T-helper 1 cell treated with Interleukin-12 subunit alpha and Interleukin-12 subunit beta and Interleukin-4 antibody, amounts not matched to agents 30 μg/mL and 1 μg/mL, for 36 hours (primary cell): ENCODE measurements at regions not wholly inside any gene's neighbourhood (a gene's known extent, or its start where the extent isn't known, plus 50 kb on each side); places are given as distances from the start of the nearest gene placed in this dataset.

Experiments
- H3K27ac Mint-ChIP-seq: one replicate; pipeline ENCODE4 v1.8.0; 2021; ENCODE audit warnings: mild to moderate bottlenecking, mixed read lengths
- H3K27me3 Mint-ChIP-seq: one replicate; pipeline ENCODE4 v1.8.0; 2021; ENCODE audit warnings: low read depth, mixed read lengths
- H3K36me3 Mint-ChIP-seq: one replicate; pipeline ENCODE4 v1.8.0; 2021; ENCODE audit warnings: low read depth, mixed read lengths
- H3K4me1 Mint-ChIP-seq: one replicate; pipeline ENCODE4 v1.8.0; 2021; ENCODE audit warnings: low read depth, mixed read lengths
- H3K4me3 Mint-ChIP-seq: one replicate; pipeline ENCODE4 v1.8.0; 2021; ENCODE audit warnings: mild to moderate bottlenecking, moderate library complexity, mixed read lengths
- H3K9me3 Mint-ChIP-seq: one replicate; pipeline ENCODE4 v1.8.0; 2021; ENCODE audit warnings: mixed read lengths

- Mint-ChIP-seq H3K36me3 (no peaks in the 10 kb centered on the region), H3K4me3 (no peak overlapping the region), H3K27ac (no peak overlapping the region), H3K9me3 (no peaks in the 10 kb centered on the region), H3K4me1 (peaks cover 14% of the 10 kb centered on the region), H3K27me3 (peaks cover 8% of the 10 kb centered on the region)
These were observed 114.2 kb downstream of the SMIM20 start for GRCh38 chr4:26028133-26028792.

GRCh38 chr4:26028793-26029567 is 115.0 kb downstream of the SMIM20 start:
- H3K4me1 Mint-ChIP-seq = peaks cover 14% of the 10 kb centered on the region
- no peaks in the 10 kb centered on the region for H3K36me3 Mint-ChIP-seq
- H3K27ac Mint-ChIP-seq = no peak overlapping the region
- H3K9me3 Mint-ChIP-seq = no peaks in the 10 kb centered on the region
- peaks cover 1% of the 10 kb centered on the region for H3K27me3 Mint-ChIP-seq
- no peak overlapping the region for H3K4me3 Mint-ChIP-seq

- H3K4me3 Mint-ChIP-seq = no peak overlapping the region
- no peaks in the 10 kb centered on the region for H3K36me3 Mint-ChIP-seq
- H3K27ac Mint-ChIP-seq = no peak overlapping the region
- H3K27me3 Mint-ChIP-seq = no peaks in the 10 kb centered on the region
- no peaks in the 10 kb centered on the region for H3K9me3 Mint-ChIP-seq
- H3K4me1 Mint-ChIP-seq = peaks cover 14% of the 10 kb centered on the region
These were observed 115.6 kb downstream of the SMIM20 start for GRCh38 chr4:26029568-26030131.

DNA sequence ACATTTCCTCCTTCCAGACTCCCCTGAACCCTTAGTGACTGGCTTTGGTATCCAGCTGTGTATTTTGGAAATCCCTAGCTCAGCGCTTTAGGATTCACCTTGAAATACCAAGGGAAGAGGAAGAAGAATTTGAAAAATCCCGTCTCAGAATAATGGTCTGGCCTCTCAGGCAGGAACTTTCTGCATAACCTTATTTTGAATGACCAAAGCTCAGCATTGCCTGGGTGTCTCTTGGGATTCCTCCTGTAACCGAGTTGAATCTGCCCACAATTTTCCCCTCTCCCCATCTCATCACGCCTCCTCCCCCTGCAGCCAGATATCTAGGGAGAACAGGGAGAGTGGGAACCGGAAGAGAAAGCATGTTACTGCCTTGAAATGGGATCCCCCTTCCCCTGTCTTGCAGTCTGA is 116.2 kb downstream of the SMIM20 start:
- H3K36me3 Mint-ChIP-seq = no peaks in the 10 kb centered on the region
- peaks cover 17% of the 10 kb centered on the region for H3K4me1 Mint-ChIP-seq
- H3K27me3 Mint-ChIP-seq = no peaks in the 10 kb centered on the region
- no peak overlapping the region for H3K4me3 Mint-ChIP-seq
- H3K27ac Mint-ChIP-seq = no peak overlapping the region
- H3K9me3 Mint-ChIP-seq = no peaks in the 10 kb centered on the region

- Mint-ChIP-seq H3K27ac (peak overlapping the region; percentile 32), H3K4me1 (peaks cover 18% of the 10 kb centered on the region), H3K36me3 (no peaks in the 10 kb centered on the region), H3K9me3 (no peaks in the 10 kb centered on the region), H3K4me3 (no peak overlapping the region), H3K27me3 (no peaks in the 10 kb centered on the region)
These were observed 116.8 kb downstream of the SMIM20 start for GRCh38 chr4:26030780-26031179.

GRCh38 chr4:26031704-26032103 is 117.7 kb downstream of the SMIM20 start:
- H3K27ac Mint-ChIP-seq = no peak overlapping the region
- no peaks in the 10 kb centered on the region for H3K36me3 Mint-ChIP-seq
- no peaks in the 10 kb centered on the region for H3K27me3 Mint-ChIP-seq
- peaks cover 18% of the 10 kb centered on the region for H3K4me1 Mint-ChIP-seq
- no peaks in the 10 kb centered on the region for H3K9me3 Mint-ChIP-seq
- H3K4me3 Mint-ChIP-seq = no peak overlapping the region

DNA sequence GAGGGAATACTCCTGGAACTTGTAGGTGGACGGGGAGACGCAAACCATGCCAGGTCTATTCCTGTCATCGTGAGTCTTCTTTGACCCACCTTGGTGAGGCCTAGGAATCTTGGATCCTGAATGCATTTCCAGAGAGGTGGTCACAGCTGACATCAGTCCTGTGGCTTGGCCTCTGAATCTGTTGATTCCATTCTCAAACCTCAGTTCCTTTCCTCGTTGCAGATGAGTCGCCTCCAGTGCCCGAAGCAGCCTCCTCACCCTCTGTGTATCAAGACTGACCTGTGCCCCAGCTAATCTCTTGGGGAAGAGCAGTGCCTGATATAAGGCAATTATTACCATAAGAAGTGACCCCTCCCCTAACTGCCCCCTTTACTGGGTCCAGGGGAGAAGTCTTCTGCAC is 118.1 kb downstream of the SMIM20 start:
- Mint-ChIP-seq H3K4me3 (no peak overlapping the region), H3K36me3 (no peaks in the 10 kb centered on the region), H3K27ac (no peak overlapping the region)

GRCh38 chr4:26032630-26033317 is 118.8 kb downstream of the SMIM20 start:
- H3K9me3 Mint-ChIP-seq = no peaks in the 10 kb centered on the region
- H3K4me1 Mint-ChIP-seq = peaks cover 18% of the 10 kb centered on the region
- H3K27ac Mint-ChIP-seq = no peak overlapping the region
- no peak overlapping the region for H3K4me3 Mint-ChIP-seq
- peaks cover 2% of the 10 kb centered on the region for H3K36me3 Mint-ChIP-seq
- peaks cover 6% of the 10 kb centered on the region for H3K27me3 Mint-ChIP-seq

More for the DNA sequence above, 118.1 kb downstream of the SMIM20 start:
- no peaks in the 10 kb centered on the region for H3K9me3 Mint-ChIP-seq
- no peaks in the 10 kb centered on the region for H3K27me3 Mint-ChIP-seq
- peaks cover 18% of the 10 kb centered on the region for H3K4me1 Mint-ChIP-seq

GRCh38 chr4:26033389-26033788 is 119.4 kb downstream of the SMIM20 start:
- H3K4me1 Mint-ChIP-seq = peaks cover 18% of the 10 kb centered on the region
- peaks cover 6% of the 10 kb centered on the region for H3K27me3 Mint-ChIP-seq
- no peak overlapping the region for H3K4me3 Mint-ChIP-seq
- H3K36me3 Mint-ChIP-seq = peaks cover 2% of the 10 kb centered on the region
- H3K9me3 Mint-ChIP-seq = no peaks in the 10 kb centered on the region
- H3K27ac Mint-ChIP-seq = no peak overlapping the region

DNA sequence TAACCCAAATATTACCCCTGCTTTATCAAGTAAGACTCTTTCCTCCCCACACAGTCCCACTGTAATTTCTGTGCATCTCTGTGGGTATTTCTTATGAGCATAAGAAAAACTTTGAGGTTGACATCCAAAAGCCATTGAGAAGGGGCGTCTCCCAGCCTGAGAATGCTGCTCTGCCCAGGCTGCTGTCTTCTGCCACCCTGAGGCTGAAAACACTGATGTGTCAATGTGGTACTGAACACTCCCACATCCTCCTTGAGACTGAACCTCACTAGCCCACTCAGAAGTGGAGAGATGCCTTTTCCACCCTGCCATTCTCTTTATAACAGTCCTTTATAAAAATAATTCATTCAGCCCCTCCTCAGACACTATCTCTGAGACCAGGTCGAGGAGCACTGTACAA is 120.8 kb downstream of the SMIM20 start:
- Mint-ChIP-seq H3K4me3 (no peak overlapping the region), H3K27me3 (peaks cover 6% of the 10 kb centered on the region), H3K9me3 (no peaks in the 10 kb centered on the region), H3K27ac (no peak overlapping the region), H3K36me3 (peaks cover 2% of the 10 kb centered on the region), H3K4me1 (peaks cover 16% of the 10 kb centered on the region)

GRCh38 chr4:26035921-26036320 is 121.9 kb downstream of the SMIM20 start:
- peaks cover 9% of the 10 kb centered on the region for H3K4me1 Mint-ChIP-seq
- H3K36me3 Mint-ChIP-seq = peaks cover 2% of the 10 kb centered on the region
- no peak overlapping the region for H3K4me3 Mint-ChIP-seq
- H3K27me3 Mint-ChIP-seq = peaks cover 10% of the 10 kb centered on the region
- H3K27ac Mint-ChIP-seq = no peak overlapping the region
- H3K9me3 Mint-ChIP-seq = no peaks in the 10 kb centered on the region

GRCh38 chr4:26039639-26040359 is 125.8 kb downstream of the SMIM20 start:
- Mint-ChIP-seq H3K36me3 (peaks cover 2% of the 10 kb centered on the region), H3K9me3 (no peaks in the 10 kb centered on the region), H3K4me1 (peaks cover 4% of the 10 kb centered on the region), H3K4me3 (no peak overlapping the region), H3K27me3 (peaks cover 17% of the 10 kb centered on the region), H3K27ac (no peak overlapping the region)

- Mint-ChIP-seq H3K36me3 (peaks cover 5% of the 10 kb centered on the region), H3K9me3 (peaks cover 6% of the 10 kb centered on the region), H3K27me3 (peaks cover 17% of the 10 kb centered on the region), H3K4me3 (no peak overlapping the region), H3K4me1 (no peaks in the 10 kb centered on the region), H3K27ac (no peak overlapping the region)
These were observed 130.5 kb downstream of the SMIM20 start for GRCh38 chr4:26044524-26044923.

- no peaks in the 10 kb centered on the region for H3K4me1 Mint-ChIP-seq
- no peak overlapping the region for H3K27ac Mint-ChIP-seq
- peaks cover 17% of the 10 kb centered on the region for H3K27me3 Mint-ChIP-seq
- peaks cover 6% of the 10 kb centered on the region for H3K9me3 Mint-ChIP-seq
- no peak overlapping the region for H3K4me3 Mint-ChIP-seq
- peaks cover 5% of the 10 kb centered on the region for H3K36me3 Mint-ChIP-seq
These were observed 131.0 kb downstream of the SMIM20 start for GRCh38 chr4:26044983-26045382.
